Activated CD4-positive, alpha-beta T cell treated with anti-CD3 and anti-CD28 coated beads, Interleukin-2, amount 10 ng/mL, durations not matched to agents 7 days and 5 days (primary cell): ENCODE measurements at regions not wholly inside any gene's neighbourhood (a gene's known extent, or its start where the extent isn't known, plus 50 kb on each side); places are given as distances from the start of the nearest gene placed in this dataset.

Source experiments
- CTCF ChIA-PET: fragments of 350-600 bp; sonication (Branson Sonifier 250); formaldehyde crosslinking; loops from one replicate; lab custom pipeline; 2021; ENCODE audit warnings: antibody characterized with exemption; lab: Charles Lee
- POLR2A ChIA-PET: fragments of 350-600 bp; sonication (Branson Sonifier 250); formaldehyde crosslinking; loops from one replicate; lab custom pipeline; 2021; ENCODE audit warnings: antibody characterized with exemption; lab: Charles Lee
- DNase-seq: peaks from one replicate; pipeline ENCODE4 v3.0.0-alpha.2; 2020
- H3K27ac Mint-ChIP-seq: one replicate; pipeline ENCODE4 v1.8.0; 2021; ENCODE audit warnings: mild to moderate bottlenecking, moderate library complexity, mixed read lengths
- H3K27me3 Mint-ChIP-seq: one replicate; pipeline ENCODE4 v1.8.0; 2021; ENCODE audit warnings: mixed read lengths
- H3K36me3 Mint-ChIP-seq: one replicate; pipeline ENCODE4 v1.8.0; 2021; ENCODE audit warnings: low read depth, mixed read lengths
- H3K4me1 Mint-ChIP-seq: one replicate; pipeline ENCODE4 v1.8.0; 2021; ENCODE audit warnings: mixed read lengths
- H3K4me3 Mint-ChIP-seq: one replicate; pipeline ENCODE4 v1.8.0; 2021; ENCODE audit warnings: mild to moderate bottlenecking, moderate library complexity, mixed read lengths
- H3K9me3 Mint-ChIP-seq: one replicate; pipeline ENCODE4 v1.8.0; 2021; ENCODE audit warnings: mixed read lengths

DNA sequence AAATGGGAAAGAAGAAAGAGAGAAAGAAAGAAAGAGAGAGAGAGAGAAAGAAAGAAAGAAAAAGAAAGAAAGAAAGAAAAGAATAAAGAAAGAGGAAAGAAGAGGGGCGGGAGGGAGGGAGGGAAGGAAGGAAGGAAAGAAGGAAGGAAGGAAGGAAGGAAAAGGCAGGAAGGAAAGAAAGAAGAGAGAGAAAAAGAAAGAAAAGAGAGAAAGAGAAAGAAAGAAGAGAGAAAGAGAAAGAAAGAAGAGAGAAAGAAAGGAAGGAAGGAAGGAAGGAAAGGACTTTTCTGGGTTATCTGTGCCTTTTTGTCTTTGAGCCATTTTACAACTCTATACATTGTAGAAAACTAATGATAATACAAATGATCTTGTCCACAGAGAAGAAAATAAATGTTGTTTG lies 136.6 kb upstream of the SMAD3 start:
- H3K4me1 Mint-ChIP-seq = no peaks in the 10 kb centered on the region
- H3K36me3 Mint-ChIP-seq = no peaks in the 10 kb centered on the region
- peaks cover 16% of the 10 kb centered on the region for H3K9me3 Mint-ChIP-seq
- H3K27me3 Mint-ChIP-seq = peaks cover 10% of the 10 kb centered on the region
- no peak for DNase-seq
- POLR2A ChIA-PET = no interaction called here
- no peak overlapping the region for H3K27ac Mint-ChIP-seq
- CTCF ChIA-PET = no interaction called here
- H3K4me3 Mint-ChIP-seq = no peak overlapping the region

DNA sequence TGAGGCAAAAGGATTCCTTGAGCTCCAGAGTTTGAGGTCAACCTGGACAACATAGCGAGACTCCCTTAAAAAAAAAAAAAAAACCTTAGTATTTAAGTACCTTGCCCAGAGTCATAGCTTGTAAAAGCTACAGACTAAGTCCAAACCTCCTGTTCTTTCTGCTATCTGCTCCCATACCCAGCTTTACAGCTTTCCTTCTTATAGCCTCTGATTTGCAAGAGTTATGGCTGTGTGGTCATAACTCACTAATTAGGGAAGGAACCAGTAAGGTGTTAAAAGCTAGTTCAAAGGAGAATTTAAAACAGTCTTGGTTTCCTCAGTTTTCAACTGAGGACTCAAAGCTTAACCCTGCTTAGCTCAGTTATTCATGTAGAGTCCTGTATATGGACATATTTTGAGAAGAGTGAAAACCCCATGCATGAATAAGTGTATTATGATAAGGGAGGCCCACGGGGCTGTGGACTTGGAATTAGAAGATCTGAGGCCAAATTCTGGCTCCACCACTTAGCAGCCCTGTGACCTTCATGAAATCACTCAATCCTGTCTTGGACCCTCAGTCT lies 135.5 kb upstream of the SMAD3 start:
- Mint-ChIP-seq H3K9me3 (peaks cover 18% of the 10 kb centered on the region), H3K4me3 (no peak overlapping the region), H3K36me3 (no peaks in the 10 kb centered on the region), H3K27me3 (peaks cover 10% of the 10 kb centered on the region), H3K4me1 (no peaks in the 10 kb centered on the region), H3K27ac (no peak overlapping the region)
- CTCF ChIA-PET = interaction anchor here (0.7 to 1.9 kb wide), 3 partner anchors 10 to 246 kb away, joined by 4 to 6 read pairs (median 5); no protein-coding TSS in a partner anchor
- POLR2A ChIA-PET = no interaction called here
- no peak for DNase-seq

- no peak for DNase-seq
- peaks cover 6% of the 10 kb centered on the region for H3K27me3 Mint-ChIP-seq
- no peak overlapping the region for H3K4me3 Mint-ChIP-seq
- POLR2A ChIA-PET = no interaction called here
- CTCF ChIA-PET = interaction anchor here (1.1 kb wide), 1 partner anchor 10 kb away, joined by 3 read pairs; no protein-coding TSS in a partner anchor
- peaks cover 1% of the 10 kb centered on the region for H3K36me3 Mint-ChIP-seq
- H3K9me3 Mint-ChIP-seq = peaks cover 16% of the 10 kb centered on the region
- H3K27ac Mint-ChIP-seq = no peak overlapping the region
- H3K4me1 Mint-ChIP-seq = no peaks in the 10 kb centered on the region
Observed at GRCh38 chr15:66931768-66932633, 133.4 kb upstream of the SMAD3 start.

DNA sequence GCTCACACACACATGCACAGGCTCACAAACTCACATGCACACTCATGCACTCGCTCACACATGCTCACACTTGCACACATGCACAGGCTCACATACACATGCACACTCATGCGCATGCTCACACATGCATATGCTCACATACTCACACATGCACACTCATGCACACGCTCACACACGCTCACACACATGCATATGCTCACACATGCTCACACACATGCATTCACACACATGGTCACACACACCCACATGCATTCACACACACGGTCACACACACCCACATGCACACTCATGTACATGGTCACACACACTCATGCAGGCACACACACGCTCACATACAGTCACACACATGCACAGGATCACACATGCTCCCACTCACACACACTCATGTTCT lies 132.8 kb upstream of the SMAD3 start:
- DNase-seq = no peak

DNA sequence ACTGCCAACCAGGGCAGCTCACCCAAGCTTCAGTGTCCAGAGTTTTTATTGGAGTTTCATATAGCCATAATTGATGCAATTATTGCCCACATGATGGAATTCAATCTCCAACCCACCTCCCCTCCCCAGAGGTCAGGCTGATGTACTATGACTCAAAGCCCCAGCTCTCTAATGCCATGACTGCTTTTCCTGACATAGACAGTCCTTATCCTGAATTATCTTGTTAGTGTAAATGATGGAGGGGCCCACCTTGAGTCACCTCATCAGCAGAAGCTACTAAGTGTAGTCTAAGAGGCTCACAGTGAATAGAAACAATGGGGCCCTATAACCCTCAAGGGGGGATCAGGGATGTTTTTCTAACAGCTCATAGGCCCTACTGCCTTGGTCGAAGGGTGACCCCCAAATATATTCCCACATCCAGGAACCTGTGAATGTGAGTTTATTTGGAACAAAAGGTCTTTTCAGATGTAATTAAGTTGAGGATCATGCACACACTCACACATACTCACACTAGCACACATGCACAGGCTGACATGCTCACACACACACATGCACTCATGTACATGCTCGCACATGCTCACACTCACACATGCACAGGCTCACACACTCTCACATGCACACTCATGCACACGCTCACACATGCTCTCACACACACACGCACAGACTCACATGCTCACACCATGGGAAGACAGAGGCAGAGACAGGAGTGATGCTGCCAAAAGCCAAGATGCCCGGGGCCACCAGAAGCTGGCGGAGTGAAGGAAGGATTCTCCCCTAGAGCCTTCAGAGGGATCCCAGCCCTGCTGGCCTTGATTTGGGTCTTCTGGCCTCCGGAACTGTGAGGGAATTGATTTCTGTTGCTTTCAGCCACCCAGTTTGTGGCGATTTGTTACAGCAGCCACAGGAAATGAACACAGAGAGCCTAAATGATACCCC lies 131.2 kb upstream of the SMAD3 start:
- peaks cover 16% of the 10 kb centered on the region for H3K9me3 Mint-ChIP-seq
- CTCF ChIA-PET = interaction anchor here (1.1 to 1.2 kb wide), 2 partner anchors 10 to 13 kb away, joined by 3 read pairs; no protein-coding TSS in a partner anchor
- no peak overlapping the region for H3K4me3 Mint-ChIP-seq
- POLR2A ChIA-PET = no interaction called here
- no peak for DNase-seq
- H3K4me1 Mint-ChIP-seq = peaks cover 4% of the 10 kb centered on the region
- H3K36me3 Mint-ChIP-seq = peaks cover 4% of the 10 kb centered on the region
- peaks cover 4% of the 10 kb centered on the region for H3K27me3 Mint-ChIP-seq
- H3K27ac Mint-ChIP-seq = no peak overlapping the region

More for the DNA sequence above, 132.8 kb upstream of the SMAD3 start:
- Mint-ChIP-seq H3K4me3 (no peak overlapping the region), H3K36me3 (peaks cover 1% of the 10 kb centered on the region), H3K27me3 (peaks cover 6% of the 10 kb centered on the region), H3K27ac (no peak overlapping the region), H3K4me1 (no peaks in the 10 kb centered on the region), H3K9me3 (peaks cover 16% of the 10 kb centered on the region)
- ChIA-PET CTCF (no interaction called here), POLR2A (no interaction called here)

DNA sequence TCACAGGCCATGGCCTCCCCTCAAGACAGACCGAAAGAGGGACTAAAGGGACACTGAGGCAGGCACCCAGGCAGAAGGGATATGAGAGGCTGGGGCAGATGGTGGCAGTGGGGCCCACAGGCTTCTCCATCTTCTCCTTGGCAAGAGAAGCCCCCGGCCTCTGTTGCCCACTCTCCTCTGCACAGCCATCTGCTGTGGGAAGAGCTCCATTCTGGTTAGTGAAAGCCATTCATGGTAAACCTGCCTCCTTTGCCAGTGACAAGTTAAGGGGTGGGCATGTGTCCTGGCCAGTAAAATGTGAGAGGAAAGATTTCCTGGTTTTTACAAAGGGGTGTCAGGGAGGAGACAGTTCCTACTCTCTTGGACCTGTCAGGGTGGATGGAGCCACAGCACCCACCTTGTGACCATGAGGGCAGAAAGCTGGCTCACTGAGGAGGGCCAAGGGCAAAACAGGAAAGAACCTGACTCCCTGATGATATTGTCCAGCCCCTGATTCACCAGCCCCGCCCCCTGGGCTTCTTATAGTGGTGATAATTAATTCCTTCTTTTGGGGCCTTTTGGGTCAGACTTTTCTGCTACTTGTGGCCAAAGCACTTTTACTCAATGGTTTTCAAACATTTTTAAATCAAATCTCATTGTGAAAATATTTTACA lies 130.4 kb upstream of the SMAD3 start:
- Mint-ChIP-seq H3K27ac (no peak overlapping the region), H3K4me1 (peaks cover 8% of the 10 kb centered on the region), H3K36me3 (peaks cover 4% of the 10 kb centered on the region), H3K4me3 (no peak overlapping the region), H3K9me3 (peaks cover 16% of the 10 kb centered on the region), H3K27me3 (no peaks in the 10 kb centered on the region)
- POLR2A ChIA-PET = no interaction called here
- DNase-seq = no peak
- CTCF ChIA-PET = interaction anchor here (1.3 kb wide), 1 partner anchor 12 kb away, joined by 4 read pairs; no protein-coding TSS in a partner anchor

DNA sequence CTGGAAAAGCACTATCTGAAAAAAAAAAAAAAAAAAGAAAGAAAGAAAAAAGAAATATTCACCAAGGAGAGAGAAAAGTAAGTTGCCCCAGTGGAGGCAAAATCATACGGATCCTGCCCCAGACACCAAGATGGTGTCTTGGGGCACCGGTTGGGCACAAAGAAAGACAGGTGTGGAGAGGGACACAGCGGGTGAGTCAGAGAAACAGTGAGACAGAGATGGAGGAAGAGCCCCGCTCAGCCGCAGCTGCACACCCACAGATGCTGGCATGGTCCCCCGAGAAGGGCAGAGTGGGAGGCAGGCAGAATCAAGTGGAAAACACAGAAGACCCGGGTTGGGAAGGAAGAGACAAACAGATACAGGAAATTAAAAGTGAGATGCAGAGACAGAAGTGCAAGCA lies 129.7 kb upstream of the SMAD3 start:
- Mint-ChIP-seq H3K9me3 (peaks cover 16% of the 10 kb centered on the region), H3K27ac (no peak overlapping the region), H3K4me3 (no peak overlapping the region), H3K4me1 (peaks cover 13% of the 10 kb centered on the region), H3K36me3 (peaks cover 4% of the 10 kb centered on the region), H3K27me3 (no peaks in the 10 kb centered on the region)
- no peak for DNase-seq
- POLR2A ChIA-PET = no interaction called here
- CTCF ChIA-PET = interaction anchor here (0.6 to 1.3 kb wide), 2 partner anchors 11 to 1163 kb away, joined by 3 to 4 read pairs; no protein-coding TSS in a partner anchor

DNA sequence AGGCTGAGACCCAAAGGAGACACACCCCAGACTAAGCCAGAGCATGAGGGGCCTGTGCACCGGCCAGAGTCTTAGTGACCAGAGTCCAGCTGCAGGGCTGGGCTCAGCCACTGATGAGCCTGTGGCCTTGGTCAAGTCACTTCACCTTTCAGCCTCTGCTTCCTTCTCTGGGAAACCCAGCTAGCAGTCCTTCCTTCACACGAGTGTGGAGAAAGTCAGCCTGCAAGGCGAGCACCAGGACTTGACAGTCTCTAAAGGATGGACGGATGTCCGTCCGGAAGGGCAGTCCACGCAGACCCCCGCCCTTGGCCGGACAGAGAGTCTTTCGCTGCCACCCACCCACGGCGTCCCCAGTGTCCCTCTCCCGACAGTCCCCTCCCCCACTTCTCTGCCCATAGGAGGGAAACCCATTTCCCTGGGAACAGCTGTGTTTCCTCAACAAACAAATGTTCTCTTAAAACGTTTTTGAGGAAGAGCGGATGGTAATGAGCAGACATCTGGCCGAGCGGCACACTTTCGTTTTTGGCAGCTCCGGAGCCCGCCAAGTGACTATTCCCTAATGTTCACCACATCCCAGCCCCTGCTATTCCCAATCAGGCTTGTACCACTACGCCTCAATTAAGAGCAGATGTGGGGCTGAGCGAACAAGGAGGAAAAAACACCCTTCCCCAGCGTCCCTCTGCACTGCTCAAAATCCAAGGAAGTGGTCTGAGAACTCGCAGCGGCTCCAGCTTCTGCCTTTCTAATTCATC lies 129.1 kb upstream of the SMAD3 start:
- Mint-ChIP-seq H3K27ac (no peak overlapping the region), H3K9me3 (peaks cover 16% of the 10 kb centered on the region), H3K4me3 (no peak overlapping the region), H3K36me3 (peaks cover 4% of the 10 kb centered on the region), H3K4me1 (peaks cover 14% of the 10 kb centered on the region), H3K27me3 (no peaks in the 10 kb centered on the region)
- no peak for DNase-seq
- ChIA-PET CTCF (interaction anchor here (0.6 to 1.3 kb wide), 2 partner anchors 10 to 1164 kb away, joined by 3 to 4 read pairs; no protein-coding TSS in a partner anchor), POLR2A (no interaction called here)

DNA sequence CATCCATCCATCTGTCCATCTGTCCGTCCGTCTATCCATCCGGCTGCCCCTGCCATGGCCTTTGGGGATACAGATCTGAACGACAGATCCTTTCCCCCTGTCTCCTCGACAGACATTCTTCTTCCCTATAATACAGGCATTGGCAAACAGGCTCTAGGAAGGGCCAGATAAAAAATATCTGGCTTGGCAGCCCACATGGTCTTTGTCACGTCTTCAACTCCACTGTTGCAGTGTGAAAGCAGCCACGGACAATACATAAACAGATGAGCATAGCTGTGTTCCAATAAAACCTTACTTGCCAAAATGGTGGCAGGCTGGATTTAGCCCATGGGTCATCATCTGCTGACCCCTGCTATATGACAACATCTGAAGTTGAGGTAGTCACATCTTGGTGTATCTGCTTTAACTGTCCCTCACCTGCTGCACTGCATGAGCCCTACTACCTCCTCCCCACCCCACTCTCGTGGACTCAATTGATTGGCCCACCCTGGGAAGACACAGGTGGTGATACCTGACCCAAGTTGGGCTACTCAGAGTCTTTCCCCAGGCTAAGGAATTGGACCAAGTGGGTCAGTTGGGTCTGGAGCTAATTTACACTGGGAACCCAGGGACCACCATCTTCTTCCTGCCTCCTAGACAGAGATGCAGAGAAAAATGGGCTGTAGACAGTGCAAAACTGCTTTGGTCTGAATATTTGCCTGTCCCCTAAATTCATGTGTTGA lies 128.4 kb upstream of the SMAD3 start:
- H3K27ac Mint-ChIP-seq = no peak overlapping the region
- POLR2A ChIA-PET = no interaction called here
- peaks cover 16% of the 10 kb centered on the region for H3K9me3 Mint-ChIP-seq
- CTCF ChIA-PET = no interaction called here
- no peak for DNase-seq
- no peaks in the 10 kb centered on the region for H3K27me3 Mint-ChIP-seq
- no peak overlapping the region for H3K4me3 Mint-ChIP-seq
- H3K36me3 Mint-ChIP-seq = peaks cover 4% of the 10 kb centered on the region
- H3K4me1 Mint-ChIP-seq = peaks cover 14% of the 10 kb centered on the region

DNA sequence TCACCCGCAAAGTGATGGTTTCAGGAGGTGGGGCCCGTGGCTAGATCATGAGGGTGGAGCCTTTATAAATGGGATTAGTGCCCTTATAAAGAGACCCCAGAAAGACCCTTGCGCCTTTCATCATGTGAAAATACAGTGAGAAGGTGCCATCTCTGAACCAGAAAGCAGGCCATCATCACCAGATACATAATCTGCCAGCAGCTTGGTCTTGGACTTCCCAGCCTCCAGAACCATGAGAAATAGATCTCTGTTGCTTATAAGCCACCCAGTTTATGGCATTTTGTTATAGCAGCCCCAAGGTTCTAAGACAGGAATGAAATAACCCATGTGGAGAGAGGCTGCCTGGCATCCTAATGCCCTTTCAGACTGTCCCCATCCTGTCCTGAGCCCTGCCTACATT lies 127.8 kb upstream of the SMAD3 start:
- no peak for DNase-seq
- H3K27ac Mint-ChIP-seq = no peak overlapping the region
- CTCF ChIA-PET = no interaction called here
- H3K36me3 Mint-ChIP-seq = peaks cover 4% of the 10 kb centered on the region
- no peaks in the 10 kb centered on the region for H3K27me3 Mint-ChIP-seq
- peaks cover 14% of the 10 kb centered on the region for H3K4me1 Mint-ChIP-seq
- POLR2A ChIA-PET = no interaction called here
- no peak overlapping the region for H3K4me3 Mint-ChIP-seq
- H3K9me3 Mint-ChIP-seq = peaks cover 14% of the 10 kb centered on the region

DNA sequence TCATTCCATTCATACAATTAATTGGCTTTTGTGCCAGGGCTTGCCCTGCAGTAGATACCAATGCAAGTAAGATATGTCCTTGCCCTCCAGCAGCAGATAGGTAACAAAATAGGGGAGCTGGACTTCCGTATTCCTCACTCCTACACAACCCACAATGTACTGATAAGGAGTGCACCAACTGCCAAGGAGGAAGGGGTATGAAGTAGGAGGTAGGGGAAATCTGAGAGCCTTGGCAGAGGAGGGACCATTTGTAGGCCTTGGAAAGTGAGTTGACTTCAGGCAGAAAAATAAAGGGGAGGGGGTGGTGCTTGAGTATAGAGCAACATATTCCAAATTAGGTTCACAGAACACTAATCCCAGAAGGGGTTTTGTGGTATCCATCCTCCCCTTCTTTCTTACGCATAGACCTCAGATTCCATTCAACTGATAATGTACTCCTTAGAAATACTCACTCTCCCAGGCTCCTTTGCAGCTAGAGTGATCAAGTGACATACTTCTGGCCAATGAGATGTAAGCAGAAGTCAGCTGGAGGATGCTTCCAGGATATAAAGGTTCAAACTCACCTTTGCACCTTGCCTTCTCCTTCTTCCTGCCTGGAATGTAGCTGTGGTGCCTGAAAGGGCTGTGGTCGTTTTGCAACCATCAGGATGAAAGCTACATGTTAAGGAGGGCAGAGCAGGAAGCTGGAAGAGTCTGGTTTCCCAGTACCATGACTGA lies 127.1 kb upstream of the SMAD3 start:
- peaks cover 14% of the 10 kb centered on the region for H3K4me1 Mint-ChIP-seq
- no peak overlapping the region for H3K4me3 Mint-ChIP-seq
- no peak for DNase-seq
- ChIA-PET CTCF (no interaction called here), POLR2A (no interaction called here)
- peaks cover 4% of the 10 kb centered on the region for H3K36me3 Mint-ChIP-seq
- no peaks in the 10 kb centered on the region for H3K27me3 Mint-ChIP-seq
- peak overlapping the region; percentile 14 for H3K27ac Mint-ChIP-seq
- H3K9me3 Mint-ChIP-seq = peaks cover 10% of the 10 kb centered on the region
